NCI-H2196 treated with DMSO at 0.1 percent for 48 hours (cell line): ENCODE measurements at regions not wholly inside any gene's neighbourhood (a gene's known extent, or its start where the extent isn't known, plus 50 kb on each side); places are given as distances from the start of the nearest gene placed in this dataset.

Experiments used
- DNase-seq: peaks from one replicate; lab custom pipeline; 2025; ENCODE audit not compliant: unreplicated experiment; lab: John Stamatoyannopoulos, UW

DNA sequence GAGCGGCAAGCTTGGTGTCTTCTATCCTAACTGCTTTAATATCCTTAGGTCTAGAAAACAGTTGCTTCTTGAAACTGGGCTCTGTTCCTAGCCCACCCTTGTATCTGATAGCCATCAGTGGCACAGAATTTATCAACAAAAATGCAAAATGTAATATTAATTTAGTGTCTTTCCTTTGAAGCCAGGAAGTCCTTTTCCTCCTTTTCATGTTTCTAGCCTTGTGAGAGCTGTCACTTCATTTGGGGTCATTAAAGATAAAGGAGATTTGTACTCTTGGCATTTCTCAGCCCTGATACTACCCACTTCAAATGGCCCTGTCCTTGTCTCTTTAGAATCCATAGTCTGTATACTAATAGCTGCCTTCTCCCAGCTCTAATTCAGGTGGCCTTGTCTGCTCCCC is 111.0 kb downstream of the GAS1 start:
- no peak for DNase-seq

DNA sequence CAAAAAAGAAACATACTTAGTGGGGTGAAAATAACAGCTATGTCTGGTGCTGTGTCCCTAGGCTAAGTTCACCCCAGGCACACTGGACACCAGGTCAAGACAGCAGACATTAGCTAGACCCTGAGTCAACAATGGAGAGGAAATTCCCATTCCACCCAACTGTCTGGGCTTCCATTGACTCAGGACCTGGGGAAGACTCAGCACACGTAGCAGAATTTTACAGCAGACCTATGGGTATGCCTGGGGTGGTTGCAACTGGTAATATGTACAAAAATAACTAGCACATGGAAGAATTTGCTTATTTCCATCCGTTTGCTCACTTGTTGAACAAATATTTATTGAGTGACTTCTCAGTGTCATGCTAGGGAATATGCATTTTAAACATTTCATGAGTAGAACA is 117.0 kb downstream of the GAS1 start:
- DNase-seq: no peak

DNA sequence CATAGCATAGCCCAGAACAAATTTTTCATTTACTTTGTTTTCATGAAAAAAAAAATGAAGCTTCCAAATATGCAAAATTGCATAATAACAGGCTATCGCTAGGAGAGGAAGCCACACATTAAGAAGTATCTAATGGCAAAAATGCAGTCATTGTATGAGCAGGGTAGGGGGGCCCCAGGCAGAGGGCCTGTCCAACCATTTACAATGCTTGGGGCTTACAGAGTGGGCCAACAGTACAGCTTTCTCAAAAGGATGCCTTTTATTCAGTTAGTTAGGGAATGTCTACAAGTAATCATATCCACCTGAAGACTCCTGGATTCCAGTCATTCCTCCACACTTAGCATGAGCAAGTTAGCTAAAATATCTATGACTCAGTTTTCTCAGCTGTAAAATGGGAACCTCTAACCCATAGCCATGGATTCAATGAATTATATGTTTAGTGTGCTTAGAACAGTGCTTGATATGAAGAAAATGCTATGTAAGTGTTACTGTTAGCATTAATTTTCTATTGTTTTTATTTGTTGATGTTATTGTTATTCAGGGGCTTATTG is 117.7 kb downstream of the GAS1 start:
- DNase-seq: no peak

DNA sequence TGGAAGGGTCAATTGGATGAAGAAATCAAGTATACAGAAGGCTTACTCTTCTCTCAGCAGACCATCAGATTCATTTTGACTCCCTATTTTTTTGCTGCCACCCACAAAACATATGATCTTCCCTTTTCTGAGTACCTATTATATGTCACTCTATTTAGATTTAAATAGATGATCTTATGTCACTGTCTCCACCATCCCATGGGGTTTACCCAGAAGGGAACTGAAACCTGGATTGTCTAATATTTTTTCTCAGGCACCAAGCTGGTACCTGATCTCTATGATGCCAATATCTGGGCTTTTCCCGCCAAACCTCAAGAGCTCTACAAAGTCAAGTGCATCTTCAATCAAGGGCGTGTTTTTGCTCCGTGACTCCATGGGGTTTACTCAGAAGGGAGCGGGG is 118.7 kb downstream of the GAS1 start:
- DNase-seq: no peak

DNA sequence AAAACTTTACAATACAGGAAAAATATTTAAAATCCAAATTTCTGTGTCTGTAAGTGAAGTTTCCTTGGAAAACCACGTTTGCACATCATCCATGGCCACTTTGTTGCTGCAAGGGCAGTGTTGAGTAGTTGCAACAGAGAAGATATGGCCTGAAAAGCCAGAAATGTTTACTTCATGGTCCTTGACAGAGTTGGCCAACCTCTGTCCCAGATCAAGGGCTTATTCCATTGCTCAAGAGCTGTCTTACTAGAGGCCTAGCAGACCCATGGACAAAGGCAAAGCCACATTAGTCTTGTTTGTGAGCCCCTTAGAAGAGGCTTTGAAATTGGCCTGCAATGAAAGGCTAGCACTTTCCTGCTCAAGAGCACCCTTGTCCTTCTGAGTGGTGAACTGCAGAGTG is 119.4 kb downstream of the GAS1 start:
- no peak for DNase-seq

DNA sequence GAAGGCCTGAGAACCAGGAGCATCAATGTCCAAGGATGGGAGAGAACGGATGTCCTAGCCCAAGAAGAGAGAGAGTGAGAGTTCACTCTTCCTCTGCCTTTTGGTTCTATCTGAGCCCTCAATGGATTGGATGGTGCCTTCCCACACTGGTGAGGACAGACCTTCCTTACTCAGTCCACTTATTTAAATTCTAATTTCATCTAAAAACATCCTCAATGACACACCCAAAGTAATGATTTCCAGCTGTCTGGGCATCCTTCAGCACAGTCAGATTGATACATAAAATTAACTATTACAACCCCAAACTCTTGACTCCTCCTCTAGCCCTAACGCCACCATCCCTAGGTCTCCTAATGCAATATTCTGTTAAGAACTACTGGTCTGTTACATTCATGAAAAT is 122.0 kb downstream of the GAS1 start:
- no peak for DNase-seq

DNA sequence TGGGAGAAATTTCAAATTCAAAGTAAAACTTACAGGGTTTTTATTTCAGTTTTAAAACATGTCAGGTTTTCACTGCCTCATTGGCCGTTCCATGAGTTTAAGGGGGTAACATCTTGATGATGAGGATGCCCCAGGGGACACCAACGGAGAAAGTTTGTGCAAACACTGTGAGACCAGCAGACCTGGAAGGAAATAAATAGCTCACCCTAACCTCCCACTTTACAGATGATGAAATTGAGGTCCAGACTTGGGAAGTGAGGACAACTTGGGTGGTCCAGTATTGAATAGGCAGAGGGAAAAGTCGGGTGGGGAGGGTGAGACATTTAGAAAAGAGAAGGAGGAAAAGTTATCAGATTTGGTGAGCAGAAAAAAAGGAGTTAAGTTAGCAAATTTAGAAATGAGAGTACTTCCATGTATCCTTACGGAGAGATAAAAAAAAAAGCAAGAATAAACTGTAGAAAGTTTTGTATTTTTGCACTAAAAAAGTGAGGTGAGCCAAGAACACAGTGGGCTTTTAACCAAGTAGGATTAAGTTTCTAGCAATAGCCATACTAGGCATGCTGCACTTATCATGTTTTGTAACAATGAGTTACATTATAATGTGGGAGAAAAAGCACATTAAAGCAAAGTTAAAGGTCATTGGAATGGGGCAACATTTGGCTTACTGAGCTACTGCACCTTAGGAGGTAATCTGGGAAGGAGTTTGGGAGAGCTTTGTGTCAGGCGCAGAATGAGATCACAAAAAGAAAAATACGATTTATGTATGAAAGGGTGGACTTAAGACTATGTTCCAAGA is 125.1 kb downstream of the GAS1 start:
- DNase-seq: no peak

DNA sequence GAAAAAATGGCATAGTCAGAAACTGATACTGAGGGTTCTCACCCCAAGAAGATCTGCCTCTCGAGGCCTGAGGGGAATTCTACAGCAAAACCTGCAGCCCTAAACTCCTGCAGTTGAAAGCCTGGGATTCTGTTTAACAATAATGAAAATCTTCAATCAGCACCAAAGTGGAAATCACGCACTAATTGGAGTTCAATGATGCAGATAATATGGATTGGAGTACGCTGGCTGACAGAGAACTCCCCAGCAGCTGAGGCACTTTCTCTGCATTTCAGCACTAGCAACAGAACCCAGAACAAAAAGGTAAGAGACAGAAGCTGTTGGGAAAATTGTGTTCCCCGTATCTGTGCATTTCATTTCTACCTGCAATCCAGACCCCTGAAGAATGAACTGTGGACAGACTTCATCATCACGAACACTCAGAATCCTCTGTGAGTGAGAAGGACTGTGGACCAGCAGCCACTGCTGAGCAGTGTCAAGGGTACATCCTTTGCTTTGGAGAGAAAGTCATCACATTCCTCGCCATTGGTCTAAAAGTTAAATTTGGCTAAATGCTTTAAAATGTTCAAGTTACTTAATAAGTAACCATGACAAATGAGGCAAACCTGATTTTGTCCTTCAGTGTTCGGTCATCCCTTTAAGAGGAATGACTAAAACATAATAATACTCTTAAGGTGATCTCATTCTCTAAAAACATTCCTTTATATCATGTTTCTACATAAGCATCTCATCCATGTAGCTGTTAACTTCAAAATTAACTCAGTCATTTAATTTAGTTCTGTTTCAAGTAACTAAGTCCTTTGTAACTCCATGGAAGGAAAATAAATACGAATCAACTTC is 126.1 kb downstream of the GAS1 start:
- no peak for DNase-seq

DNA sequence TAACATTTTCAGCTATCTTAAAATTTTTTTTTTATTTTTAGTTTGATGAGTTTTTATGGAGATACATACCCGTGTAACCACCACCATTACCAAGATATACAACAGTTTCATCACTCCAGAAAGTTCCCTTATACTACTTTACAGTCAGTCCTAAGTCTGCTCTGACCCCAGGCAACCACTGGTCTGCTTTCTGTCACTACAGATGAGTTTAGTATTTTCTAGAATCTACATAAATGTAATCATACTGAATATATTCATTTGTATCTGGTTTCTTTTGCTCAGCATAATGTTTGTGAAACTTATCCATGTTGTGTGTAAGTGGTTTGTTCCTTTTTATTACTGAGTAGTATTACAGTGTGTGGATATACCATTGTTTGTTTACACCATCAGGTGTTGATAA is 127.8 kb downstream of the GAS1 start:
- DNase-seq: no peak

DNA sequence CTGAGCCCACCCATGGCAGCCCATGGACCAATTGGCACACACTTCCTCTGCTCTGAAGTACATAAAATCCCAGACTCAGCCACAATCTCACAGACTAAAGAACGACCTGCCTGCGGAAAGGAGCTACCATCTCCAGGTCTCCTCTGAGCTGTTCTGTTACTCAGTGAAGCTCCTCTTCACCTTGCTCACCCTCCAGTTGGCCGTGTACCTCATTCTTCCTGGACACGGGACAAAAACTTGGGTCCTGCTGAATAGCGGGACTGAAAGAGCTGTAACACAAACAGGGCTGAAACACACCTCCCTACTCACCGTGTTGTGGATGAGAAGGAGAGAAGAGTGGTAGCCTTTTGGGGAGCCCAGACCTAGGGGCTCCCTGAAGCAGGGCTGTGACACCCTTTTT is 128.7 kb downstream of the GAS1 start:
- no peak for DNase-seq

DNA sequence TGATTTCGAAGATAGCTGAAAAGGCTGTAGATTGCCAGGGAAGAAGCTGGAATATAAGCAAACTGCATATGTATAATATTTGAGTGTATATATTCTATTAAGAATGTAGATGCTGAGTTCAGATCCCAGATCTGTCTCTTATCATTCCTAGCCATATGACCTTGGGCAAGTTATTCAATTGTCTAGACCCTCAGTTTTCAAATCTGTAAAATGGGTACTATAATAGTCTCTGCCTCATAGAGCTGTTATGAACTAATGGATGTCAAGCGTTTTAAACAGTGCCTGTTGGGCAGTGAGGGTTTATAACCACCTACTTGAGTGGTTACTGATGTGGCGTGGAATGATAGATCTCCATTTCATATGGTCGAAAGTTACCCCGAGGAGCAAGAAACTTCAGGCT is 130.4 kb downstream of the GAS1 start:
- no peak for DNase-seq

DNA sequence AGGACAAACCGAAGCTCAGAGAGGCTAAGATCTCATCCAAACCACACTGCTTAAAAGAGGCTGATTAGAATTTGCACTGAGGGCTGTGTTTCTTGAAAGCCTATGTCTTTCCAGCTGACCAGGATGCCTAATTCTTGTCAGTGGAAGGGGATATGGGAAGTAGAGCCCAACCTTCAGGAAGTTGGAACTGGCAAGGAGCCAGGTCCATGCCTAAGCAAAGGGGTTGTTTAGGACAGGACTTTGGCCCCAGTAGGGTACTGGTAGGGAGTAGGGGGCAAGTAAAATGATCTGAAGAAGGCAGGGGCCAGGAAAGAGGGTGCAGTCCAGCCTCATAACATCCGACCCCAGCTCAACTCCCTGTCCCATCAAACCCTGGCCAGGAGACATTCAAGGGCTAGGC is 130.9 kb downstream of the GAS1 start:
- no peak for DNase-seq

DNA sequence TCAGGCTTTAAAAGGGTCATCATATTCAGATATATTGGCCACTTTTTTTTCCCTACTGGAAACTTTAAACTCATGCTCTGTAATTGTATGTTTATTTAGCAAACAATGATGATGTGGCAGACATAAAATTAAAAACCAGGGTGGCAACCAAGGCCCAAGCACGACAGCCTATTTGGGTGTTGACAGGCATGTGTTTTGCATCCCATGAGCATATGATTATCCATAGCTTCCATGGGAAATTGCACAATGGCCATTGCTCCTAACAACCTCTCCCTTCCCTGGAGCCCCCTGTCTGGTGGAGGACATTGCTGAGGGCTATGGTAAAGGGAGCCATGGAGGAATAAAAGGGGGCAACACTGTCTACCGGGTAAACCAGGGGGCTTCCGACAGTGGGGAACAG is 134.7 kb downstream of the GAS1 start:
- DNase-seq: no peak

DNA sequence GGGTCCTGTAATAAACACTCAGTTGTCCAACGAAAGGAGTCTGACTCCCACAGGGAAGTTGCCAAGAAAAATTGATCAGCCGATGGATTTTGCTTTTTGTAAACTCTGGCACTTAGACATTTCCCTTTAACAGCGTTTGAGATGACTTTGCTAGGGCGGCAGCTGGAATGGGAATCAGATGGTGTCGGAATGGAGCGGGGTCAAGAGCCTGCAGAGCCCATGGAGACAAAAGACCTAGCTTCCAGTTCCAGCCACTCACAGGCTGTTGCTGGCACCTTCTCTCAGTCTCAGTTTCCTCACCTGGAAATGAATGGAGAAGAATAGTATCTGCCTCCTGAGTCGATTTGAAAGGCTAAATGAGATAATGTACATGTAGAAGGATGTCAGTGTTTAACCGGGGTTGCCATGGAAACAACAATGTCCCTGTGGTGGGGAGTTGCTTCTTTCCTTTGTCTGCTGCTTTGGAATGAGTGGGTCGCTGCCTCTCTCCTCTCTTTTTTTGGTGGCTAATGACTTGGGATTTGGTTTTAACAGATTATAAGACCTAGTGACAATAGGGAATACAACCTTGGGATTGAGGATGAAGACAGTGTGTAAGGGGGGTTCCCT is 137.4 kb downstream of the GAS1 start:
- no peak for DNase-seq

DNA sequence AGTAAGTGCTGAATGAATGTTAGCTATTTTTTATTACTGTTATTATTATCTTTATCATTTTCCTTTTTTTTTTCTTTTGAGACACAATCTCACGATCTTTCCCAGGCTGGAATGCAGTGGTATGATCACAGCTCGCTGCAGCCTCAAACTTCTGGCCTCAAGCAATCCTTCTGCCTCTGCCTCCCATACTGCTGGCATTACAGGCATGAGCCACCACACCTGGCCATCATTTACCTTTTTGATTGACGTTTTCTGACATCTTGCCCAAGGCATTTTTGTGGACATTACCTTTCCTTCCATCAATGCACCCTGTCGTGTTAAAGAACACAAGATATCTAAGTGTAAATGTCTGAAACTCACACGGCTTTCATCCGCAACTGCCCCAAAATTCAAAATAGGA is 138.2 kb downstream of the GAS1 start:
- DNase-seq: no peak

DNA sequence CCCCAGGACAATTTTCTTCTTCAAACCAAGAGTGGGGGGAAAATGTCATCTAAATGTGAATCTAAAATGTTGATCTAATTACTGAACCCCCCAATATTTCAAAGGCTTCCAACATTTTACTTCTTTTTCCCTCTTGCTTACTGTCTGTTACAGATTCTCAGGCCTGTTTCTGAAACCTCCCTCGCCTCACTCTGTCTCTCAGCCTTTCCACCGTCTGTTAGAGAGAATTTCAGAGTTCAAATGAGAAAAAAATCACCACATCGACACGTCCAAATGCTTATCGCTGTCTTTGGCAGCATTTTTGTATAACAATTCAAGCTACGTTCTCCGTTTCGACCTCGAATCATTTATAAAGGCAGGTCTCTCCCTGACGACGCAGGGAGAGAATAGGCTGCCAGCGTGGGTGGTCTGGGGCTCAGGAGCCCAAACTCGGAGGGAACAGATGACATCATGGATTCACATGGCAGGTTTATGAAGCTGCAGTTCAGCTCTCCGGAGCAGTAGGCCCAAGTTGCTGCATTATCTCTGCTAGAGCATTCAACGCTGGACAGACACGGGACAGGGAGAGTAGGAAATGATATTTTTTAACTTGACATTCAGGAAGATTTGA is 139.8 kb downstream of the GAS1 start:
- DNase-seq: no peak

DNA sequence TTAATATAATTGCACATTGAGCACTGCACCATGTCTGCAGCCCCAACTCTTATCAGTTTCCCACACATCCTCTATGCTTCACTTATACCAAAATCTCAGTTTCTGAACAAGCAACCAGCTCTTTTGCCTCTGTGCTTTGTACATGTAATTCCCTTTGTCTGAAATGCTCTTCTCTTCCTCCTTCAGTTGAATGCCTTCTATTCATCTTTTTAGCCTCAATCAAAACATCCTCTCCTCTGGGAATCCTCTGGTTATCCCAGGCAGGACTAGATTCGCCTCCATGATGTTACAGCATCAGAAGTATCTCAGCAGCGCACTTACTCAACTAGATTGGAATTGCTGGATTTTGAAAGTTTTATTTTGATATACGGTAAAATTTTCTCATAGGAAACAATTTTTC is 143.3 kb downstream of the GAS1 start:
- no peak for DNase-seq

DNA sequence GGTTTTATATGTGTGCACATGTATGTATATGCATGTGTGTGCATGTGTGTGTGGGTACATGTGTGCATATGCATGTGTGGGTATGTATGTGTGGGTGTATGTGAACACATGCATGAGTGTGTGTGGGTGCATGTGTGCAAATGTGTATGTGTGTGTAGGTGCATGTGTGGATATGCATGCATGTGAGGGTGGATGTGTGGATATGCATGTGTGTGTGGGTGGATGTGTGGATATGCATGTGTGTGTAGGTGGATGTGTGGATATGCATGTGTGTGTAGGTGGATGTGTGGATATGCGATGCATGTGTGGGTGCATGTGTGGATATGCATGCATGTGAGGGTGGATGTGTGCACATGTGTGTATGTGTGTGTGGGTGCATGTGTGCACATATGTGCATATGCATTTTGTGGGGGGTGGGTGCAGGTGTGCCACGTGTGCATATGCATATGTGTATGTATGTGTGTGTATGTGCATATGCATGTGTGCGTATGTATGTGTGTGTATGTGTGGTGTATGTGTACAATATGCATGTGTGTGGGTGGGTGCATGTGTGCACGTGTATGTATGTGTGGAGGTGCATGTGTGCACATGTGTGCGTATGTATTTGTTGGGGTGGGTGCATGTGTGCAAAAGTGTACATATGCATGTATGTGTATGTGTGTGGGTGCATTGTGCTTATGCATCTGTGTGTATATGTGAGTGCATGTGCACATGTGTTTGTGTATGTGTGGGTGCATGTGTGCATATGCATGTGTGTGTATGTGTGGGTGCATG is 144.2 kb downstream of the GAS1 start:
- no peak for DNase-seq

DNA sequence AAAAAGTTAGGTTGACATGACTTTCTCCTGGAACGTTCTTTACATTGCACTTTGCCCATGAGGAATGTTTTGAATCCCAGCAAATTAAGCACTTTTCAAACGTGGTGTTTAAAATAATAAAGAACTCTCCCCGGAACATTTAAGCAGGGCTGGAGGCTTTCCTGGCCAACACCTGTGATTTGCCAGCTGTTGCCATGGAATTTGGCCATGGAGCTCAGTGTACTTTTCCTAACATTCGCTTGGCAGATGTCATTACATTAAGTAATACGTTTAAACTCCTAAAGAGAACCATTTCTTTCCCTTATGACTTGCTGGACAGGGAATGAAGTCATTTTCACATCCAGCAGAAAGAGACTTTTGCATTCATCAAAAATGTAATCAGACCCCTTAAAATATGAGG is 146.1 kb downstream of the GAS1 start:
- no peak for DNase-seq

DNA sequence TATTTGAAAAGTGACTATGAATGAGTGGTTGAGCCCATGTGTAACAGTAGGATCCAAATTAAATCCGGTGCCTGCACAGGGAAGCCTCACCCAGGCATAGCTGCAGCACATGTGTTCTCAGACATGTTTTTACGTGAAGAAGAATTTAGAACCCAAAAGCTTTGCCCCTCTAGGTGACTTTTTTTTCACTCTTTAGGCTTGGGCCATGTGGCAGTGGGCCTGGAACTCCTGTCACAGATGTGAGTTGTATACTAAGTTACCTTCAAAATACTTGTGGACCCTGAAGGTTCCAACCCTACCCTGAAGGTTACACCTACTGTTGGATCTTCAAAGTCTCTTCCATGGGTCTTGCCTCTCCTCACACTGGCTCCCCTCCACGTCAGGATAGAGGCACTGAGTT is 146.6 kb downstream of the GAS1 start:
- DNase-seq: no peak

DNA sequence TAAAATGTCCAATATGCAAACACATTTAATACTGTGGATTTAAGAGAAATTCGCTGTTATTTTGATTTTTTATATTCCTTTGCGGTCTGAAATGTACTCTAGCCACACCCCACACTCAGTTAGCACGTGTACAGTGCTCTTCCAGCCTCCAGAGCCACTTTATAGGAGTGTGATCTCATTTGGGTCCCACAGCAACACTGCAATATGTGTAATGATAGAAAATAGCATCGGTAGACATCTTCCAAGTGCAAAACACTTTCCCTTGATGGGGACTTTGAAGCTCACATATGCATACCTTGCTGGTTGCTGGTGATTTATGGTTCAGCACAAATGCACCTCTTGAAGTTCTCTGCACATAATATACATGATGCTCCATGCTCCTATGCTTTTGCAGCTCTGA is 148.3 kb downstream of the GAS1 start:
- no peak for DNase-seq
